Ovary (tissue), 3 donors: ENCODE measurements at regions not wholly inside any gene's neighbourhood (a gene's known extent, or its start where the extent isn't known, plus 50 kb on each side); places are given as distances from the start of the nearest gene placed in this dataset.

Experiments
- CTCF ChIP-seq, 3 donors: fragments of 450-650 bp in 2 of 3; fragments of 200-600 bp in 1 of 3; IDR thresholded peaks; one replicate each; pipeline versions ENCODE4 v1.5.1 to v1.8.0; 2016 to 2022; ENCODE audit warnings: antibody characterized with exemption in 3 of 3, mild to moderate bottlenecking in 1 of 3
- EP300 ChIP-seq: sonication (generic); formaldehyde crosslinking; IDR thresholded peaks from one replicate; pipeline ENCODE4 v1.6.1; 2017; ENCODE audit warnings: antibody characterized with exemption
- POLR2A ChIP-seq: fragments of 450-650 bp; IDR thresholded peaks from one replicate; pipeline ENCODE4 v1.6.1; 2017; ENCODE audit warnings: antibody characterized with exemption, mild to moderate bottlenecking, moderate library complexity
- donor health status: DM: no; HTN: no; CAD: no.

GRCh38 chr1:10906866-10907519 lies 105.5 kb upstream of the TARDBP start:
- TF ChIP-seq CTCF (IDR thresholded peaks at IDR 0.05) (no peak), POLR2A (no peak), EP300 (no peak)
